ENCODE measurements at regions not wholly inside any gene's neighbourhood (a gene's known extent, or its start where the extent isn't known, plus 50 kb on each side); places are given as distances from the start of the nearest gene placed in this dataset.

- Histone ChIP-seq H3K9me3 (no peaks in the 10 kb centered on the region), H3K27ac (no peak overlapping the region), H3K27me3 (no peaks in the 10 kb centered on the region), H3K4me1 (no peaks in the 10 kb centered on the region), H3K36me3 (no peaks in the 10 kb centered on the region), H3K4me3 (no peak overlapping the region)
- intact Hi-C loops (cut with DNase I): no loop called here
- no peak for DNase-seq (ENCODE audit: extremely low spot score in 2 of 2)
- TF ChIP-seq POLR2AphosphoS5 (IDR thresholded peaks at IDR 0.05; ENCODE audit: insufficient read depth in 1 of 2, low read depth in 1 of 2): no peak
- no peak for TF ChIP-seq CTCF (IDR thresholded peaks at IDR 0.05)
- TF ChIP-seq POLR2A (IDR thresholded peaks at IDR 0.05): no peak
Measured at GRCh38 chr3:71887256-71887655, 102.3 kb upstream of the PROK2 start.

- H3K4me1 ChIP-seq: no peaks in the 10 kb centered on the region
- intact Hi-C loops (cut with DNase I): no loop called here
Measured at GRCh38 chr3:71885006-71885405, 100.1 kb upstream of the PROK2 start.

GRCh38 chr3:71881732-71882131, 96.8 kb upstream of the PROK2 start:
- Histone ChIP-seq H3K27me3 (no peaks in the 10 kb centered on the region), H3K36me3 (no peaks in the 10 kb centered on the region), H3K9me3 (no peaks in the 10 kb centered on the region), H3K4me1 (no peaks in the 10 kb centered on the region), H3K27ac (no peak overlapping the region), H3K4me3 (no peak overlapping the region)
- intact Hi-C loops (cut with DNase I): no loop called here
- DNase-seq (ENCODE audit: extremely low spot score in 2 of 2): no peak
- TF ChIP-seq POLR2AphosphoS5 (IDR thresholded peaks at IDR 0.05; ENCODE audit: insufficient read depth in 1 of 2, low read depth in 1 of 2): no peak
- TF ChIP-seq POLR2A (IDR thresholded peaks at IDR 0.05): no peak

More at GRCh38 chr3:71885006-71885405, 100.1 kb upstream of the PROK2 start:
- H3K9me3 ChIP-seq: no peaks in the 10 kb centered on the region
- H3K27ac ChIP-seq: no peak overlapping the region
- TF ChIP-seq POLR2A (IDR thresholded peaks at IDR 0.05): no peak
- no peak for TF ChIP-seq CTCF (IDR thresholded peaks at IDR 0.05)
- no peak for TF ChIP-seq POLR2AphosphoS5 (IDR thresholded peaks at IDR 0.05; ENCODE audit: insufficient read depth in 1 of 2, low read depth in 1 of 2)
- H3K27me3 ChIP-seq: no peaks in the 10 kb centered on the region
- H3K4me3 ChIP-seq: no peak overlapping the region
- H3K36me3 ChIP-seq: no peaks in the 10 kb centered on the region
- DNase-seq (ENCODE audit: extremely low spot score in 2 of 2): no peak

GRCh38 chr3:71881041-71881440, 96.1 kb upstream of the PROK2 start:
- H3K36me3 ChIP-seq: no peaks in the 10 kb centered on the region
- DNase-seq (ENCODE audit: extremely low spot score in 2 of 2): no peak
- TF ChIP-seq POLR2AphosphoS5 (IDR thresholded peaks at IDR 0.05; ENCODE audit: insufficient read depth in 1 of 2, low read depth in 1 of 2): no peak
- H3K4me3 ChIP-seq: no peak overlapping the region
- H3K9me3 ChIP-seq: no peaks in the 10 kb centered on the region
- intact Hi-C loops (cut with DNase I): no loop called here
- H3K27me3 ChIP-seq: no peaks in the 10 kb centered on the region
- no peaks in the 10 kb centered on the region for H3K4me1 ChIP-seq
- no peak overlapping the region for H3K27ac ChIP-seq

- no peaks in the 10 kb centered on the region for H3K9me3 ChIP-seq
- H3K27me3 ChIP-seq: no peaks in the 10 kb centered on the region
- no peak overlapping the region for H3K4me3 ChIP-seq
- H3K27ac ChIP-seq: no peak overlapping the region
- intact Hi-C loops (cut with DNase I): loop anchor here (5.0 kb wide), 1 partner anchor 943 kb away; no protein-coding TSS in a partner anchor
- DNase-seq (ENCODE audit: extremely low spot score in 2 of 2): no peak
- H3K36me3 ChIP-seq: no peaks in the 10 kb centered on the region
- H3K4me1 ChIP-seq: no peaks in the 10 kb centered on the region
- TF ChIP-seq CTCF (IDR thresholded peaks at IDR 0.05): no peak
- no peak for TF ChIP-seq POLR2A (IDR thresholded peaks at IDR 0.05)
Measured at GRCh38 chr3:71879089-71879488, 94.1 kb upstream of the PROK2 start.

GRCh38 chr3:71876135-71877105, 91.5 kb upstream of the PROK2 start:
- DNase-seq (ENCODE audit: extremely low spot score in 2 of 2): peak in 1 of 2 donors; percentile 13
- intact Hi-C loops (cut with DNase I): loop anchor here (5.0 kb wide), 1 partner anchor 946 kb away; no protein-coding TSS in a partner anchor
- H3K4me1 ChIP-seq: no peaks in the 10 kb centered on the region
- no peaks in the 10 kb centered on the region for H3K9me3 ChIP-seq
- TF ChIP-seq POLR2A (IDR thresholded peaks at IDR 0.05) (no peak), POLR2AphosphoS5 (IDR thresholded peaks at IDR 0.05; ENCODE audit: insufficient read depth in 1 of 2, low read depth in 1 of 2) (no peak), CTCF (IDR thresholded peaks at IDR 0.05) (no peak)
- H3K27me3 ChIP-seq: no peaks in the 10 kb centered on the region
- H3K27ac ChIP-seq: no peak overlapping the region
- no peak overlapping the region for H3K4me3 ChIP-seq
- no peaks in the 10 kb centered on the region for H3K36me3 ChIP-seq

Data from vagina (tissue), 2 donors.